Loucy (cell line): ENCODE measurements at regions not wholly inside any gene's neighbourhood (a gene's known extent, or its start where the extent isn't known, plus 50 kb on each side); places are given as distances from the start of the nearest gene placed in this dataset.

Source experiments
- H2AFZ ChIP-seq: fragments of 200-600 bp; sonication (generic); 2 replicates; pipeline ENCODE4 v1.6.0; 2016; ENCODE audit warnings: antibody characterized with exemption, mild to moderate bottlenecking, low read length, moderate library complexity
- H3F3A ChIP-seq: fragments of 200-600 bp; 2 replicates; pipeline ENCODE4 v1.6.0; 2016; ENCODE audit warnings: antibody characterized with exemption, low read depth, mild to moderate bottlenecking
- H3K27me3 ChIP-seq: fragments of 200-600 bp; sonication (generic); 2 replicates; pipeline ENCODE4 v1.6.1; 2014; ENCODE audit warnings: low read length, mild to moderate bottlenecking; ENCODE audit not compliant: insufficient read depth, poor library complexity, severe bottlenecking
- H3K36me3 ChIP-seq: fragments of 200-600 bp; sonication (generic); 2 replicates; pipeline ENCODE4 v1.6.1; 2016; ENCODE audit warnings: low read length; ENCODE audit not compliant: insufficient read depth
- H3K4me1 ChIP-seq: fragments of 200-600 bp; sonication (generic); 2 replicates; pipeline ENCODE4 v1.5.1; 2014; ENCODE audit warnings: low read length, mild to moderate bottlenecking; ENCODE audit not compliant: insufficient read depth, poor library complexity, severe bottlenecking
- H3K4me2 ChIP-seq: fragments of 200-600 bp; sonication (generic); 2 replicates; pipeline ENCODE4 v1.6.0; 2014; ENCODE audit warnings: antibody characterized with exemption, low read length, low read depth, mild to moderate bottlenecking; ENCODE audit not compliant: poor library complexity, severe bottlenecking
- H3K4me3 ChIP-seq: fragments of 200-600 bp; sonication (generic); 2 replicates; pipeline ENCODE4 v1.5.1; 2014; ENCODE audit warnings: low read length, mild to moderate bottlenecking, mixed read lengths; ENCODE audit not compliant: poor library complexity, severe bottlenecking
- H3K79me2 ChIP-seq: fragments of 200-600 bp; sonication (generic); 2 replicates; pipeline ENCODE4 v1.6.1; 2014; ENCODE audit warnings: low read length; ENCODE audit not compliant: insufficient read depth
- H3K9ac ChIP-seq: fragments of 200-600 bp; sonication (generic); 2 replicates; pipeline ENCODE4 v1.6.0; 2014; ENCODE audit warnings: mild to moderate bottlenecking, low read depth, low read length, moderate library complexity; ENCODE audit not compliant: poor library complexity, severe bottlenecking
- H3K9me2 ChIP-seq: fragments of 200-600 bp; sonication (generic); replicated peaks from 2 replicates; pipeline ENCODE4 v1.6.1; 2016; ENCODE audit warnings: low read depth, low read length, mixed read lengths
- H3K9me3 ChIP-seq: fragments of 200-600 bp; sonication (generic); 2 replicates; pipeline ENCODE4 v1.6.1; 2014; ENCODE audit warnings: mild to moderate bottlenecking, antibody characterized with exemption, low read length, low read depth; ENCODE audit not compliant: insufficient read depth
- H4K20me1 ChIP-seq: fragments of 200-600 bp; sonication (generic); 2 replicates; pipeline ENCODE4 v1.6.0; 2014; ENCODE audit warnings: antibody characterized with exemption, low read length, mild to moderate bottlenecking; ENCODE audit not compliant: insufficient read depth, poor library complexity, severe bottlenecking
- CTCF ChIP-seq: fragments of 200-600 bp; sonication (generic); conservative IDR thresholded peaks from 2 replicates; pipeline ENCODE4 v1.5.1; 2014; ENCODE audit warnings: mild to moderate bottlenecking, antibody characterized with exemption, low read length
- EZH2phosphoT487 ChIP-seq: fragments of 200-600 bp; IDR thresholded peaks from 2 replicates; pipeline ENCODE4 v1.6.1; 2018; ENCODE audit warnings: antibody characterized with exemption, mild to moderate bottlenecking, moderate library complexity, borderline replicate concordance

GRCh38 chr3:66620296-66620695 lies 119.5 kb upstream of the LRIG1 start:
- no peak overlapping the region for H2AFZ ChIP-seq

GRCh38 chr3:66622756-66623457 lies 122.1 kb upstream of the LRIG1 start:
- no peaks in the 10 kb centered on the region for H3K36me3 ChIP-seq
- H3K4me3 ChIP-seq, result no peak overlapping the region
- no peaks in the 10 kb centered on the region for H4K20me1 ChIP-seq
- H3K9ac ChIP-seq, result no peak overlapping the region
- no peaks in the 10 kb centered on the region for H3K27me3 ChIP-seq
- TF ChIP-seq CTCF (no peak), EZH2phosphoT487 (no peak)
- no peaks in the 10 kb centered on the region for H3K9me2 ChIP-seq
- no peaks in the 10 kb centered on the region for H3K79me2 ChIP-seq
- no peaks in the 10 kb centered on the region for H3F3A ChIP-seq
- no peak overlapping the region for H2AFZ ChIP-seq
- H3K4me2 ChIP-seq, result no peak overlapping the region
- no peaks in the 10 kb centered on the region for H3K4me1 ChIP-seq
- H3K9me3 ChIP-seq, result no peaks in the 10 kb centered on the region

More at GRCh38 chr3:66620296-66620695, 119.5 kb upstream of the LRIG1 start:
- Histone ChIP-seq H3K9ac (no peak overlapping the region), H3K9me2 (no peaks in the 10 kb centered on the region), H3K36me3 (no peaks in the 10 kb centered on the region), H3K4me3 (no peak overlapping the region), H3K4me2 (no peak overlapping the region), H3F3A (no peaks in the 10 kb centered on the region), H3K4me1 (peaks cover 5% of the 10 kb centered on the region), H3K79me2 (no peaks in the 10 kb centered on the region), H3K27me3 (no peaks in the 10 kb centered on the region), H3K9me3 (no peaks in the 10 kb centered on the region), H4K20me1 (no peaks in the 10 kb centered on the region)
- TF ChIP-seq EZH2phosphoT487 (no peak), CTCF (no peak)

GRCh38 chr3:66625505-66626216 lies 124.8 kb upstream of the LRIG1 start:
- no peak overlapping the region for H3K4me2 ChIP-seq
- no peaks in the 10 kb centered on the region for H4K20me1 ChIP-seq
- H3K36me3 ChIP-seq, result no peaks in the 10 kb centered on the region
- H3K9me3 ChIP-seq, result no peaks in the 10 kb centered on the region
- no peak overlapping the region for H3K9ac ChIP-seq
- TF ChIP-seq EZH2phosphoT487, result no peak
- no peak for TF ChIP-seq CTCF
- H3K4me1 ChIP-seq, result no peaks in the 10 kb centered on the region
- H3K27me3 ChIP-seq, result no peaks in the 10 kb centered on the region
- no peaks in the 10 kb centered on the region for H3K79me2 ChIP-seq
- no peaks in the 10 kb centered on the region for H3K9me2 ChIP-seq
- H2AFZ ChIP-seq, result no peak overlapping the region
- H3K4me3 ChIP-seq, result no peak overlapping the region
- no peaks in the 10 kb centered on the region for H3F3A ChIP-seq
